ENCODE measurements at regions not wholly inside any gene's neighbourhood (a gene's known extent, or its start where the extent isn't known, plus 50 kb on each side); places are given as distances from the start of the nearest gene placed in this dataset.

- Histone ChIP-seq H3K4me3 (ENCODE audit: low read length) (no peak overlapping the region), H3K27me3 (ENCODE audit: low read depth, low read length) (no peaks in the 10 kb centered on the region), H3K9me3 (ENCODE audit: insufficient read depth, low read length) (no peaks in the 10 kb centered on the region), H2AFZ (ENCODE audit: low read depth, low read length) (no peak overlapping the region), H3K79me2 (ENCODE audit: low read length) (no peaks in the 10 kb centered on the region), H4K20me1 (ENCODE audit: insufficient read depth, low read length) (no peaks in the 10 kb centered on the region), H3K4me1 (ENCODE audit: low read length) (no peaks in the 10 kb centered on the region), H3K27ac (ENCODE audit: low read length) (no peak overlapping the region), H3K36me3 (replicated peaks; ENCODE audit: low read depth, low read length) (no peaks in the 10 kb centered on the region), H3K9ac (ENCODE audit: low read length) (no peak overlapping the region), H3K4me2 (ENCODE audit: low read length) (no peak overlapping the region)
- TF ChIP-seq EZH2phosphoT487 (IDR thresholded peaks at IDR 0.05; ENCODE audit: low read depth) (no peak), CTCF (IDR thresholded peaks at IDR 0.05; ENCODE audit: low read depth, low read length) (peak; percentile 48)
These were observed 71.7 kb upstream of the FRMD1 start for GRCh38 chr6:168150551-168151320.

- Histone ChIP-seq H3K27ac (ENCODE audit: low read length) (no peak overlapping the region), H2AFZ (ENCODE audit: low read depth, low read length) (no peak overlapping the region), H3K9me3 (ENCODE audit: insufficient read depth, low read length) (no peaks in the 10 kb centered on the region), H4K20me1 (ENCODE audit: insufficient read depth, low read length) (no peaks in the 10 kb centered on the region), H3K27me3 (ENCODE audit: low read depth, low read length) (peaks cover 3% of the 10 kb centered on the region; the same call in 1 of the 2 replicates), H3K4me2 (ENCODE audit: low read length) (no peak overlapping the region), H3K4me3 (ENCODE audit: low read length) (no peak overlapping the region), H3K36me3 (replicated peaks; ENCODE audit: low read depth, low read length) (no peaks in the 10 kb centered on the region), H3K79me2 (ENCODE audit: low read length) (no peaks in the 10 kb centered on the region), H3K9ac (ENCODE audit: low read length) (no peak overlapping the region), H3K4me1 (ENCODE audit: low read length) (no peaks in the 10 kb centered on the region)
- TF ChIP-seq CTCF (IDR thresholded peaks at IDR 0.05; ENCODE audit: low read depth, low read length) (no peak), EZH2phosphoT487 (IDR thresholded peaks at IDR 0.05; ENCODE audit: low read depth) (no peak)
These were observed 70.0 kb upstream of the FRMD1 start for GRCh38 chr6:168149015-168149414.

- Histone ChIP-seq H4K20me1 (ENCODE audit: insufficient read depth, low read length) (no peaks in the 10 kb centered on the region), H2AFZ (ENCODE audit: low read depth, low read length) (no peak overlapping the region), H3K27me3 (ENCODE audit: low read depth, low read length) (peaks cover 6% of the 10 kb centered on the region; the same call in 1 of the 2 replicates), H3K4me2 (ENCODE audit: low read length) (no peak overlapping the region), H3K36me3 (replicated peaks; ENCODE audit: low read depth, low read length) (no peaks in the 10 kb centered on the region), H3K4me3 (ENCODE audit: low read length) (no peak overlapping the region), H3K79me2 (ENCODE audit: low read length) (no peaks in the 10 kb centered on the region), H3K9me3 (ENCODE audit: insufficient read depth, low read length) (no peaks in the 10 kb centered on the region), H3K9ac (ENCODE audit: low read length) (no peak overlapping the region), H3K4me1 (ENCODE audit: low read length) (no peaks in the 10 kb centered on the region), H3K27ac (ENCODE audit: low read length) (no peak overlapping the region)
- TF ChIP-seq CTCF (IDR thresholded peaks at IDR 0.05; ENCODE audit: low read depth, low read length) (no peak), EZH2phosphoT487 (IDR thresholded peaks at IDR 0.05; ENCODE audit: low read depth) (no peak)
These were observed 69.3 kb upstream of the FRMD1 start for GRCh38 chr6:168148231-168148849.

- Histone ChIP-seq H3K4me3 (ENCODE audit: low read length) (no peak overlapping the region), H3K79me2 (ENCODE audit: low read length) (no peaks in the 10 kb centered on the region), H3K4me1 (ENCODE audit: low read length) (no peaks in the 10 kb centered on the region), H3K27me3 (ENCODE audit: low read depth, low read length) (peaks cover 6% of the 10 kb centered on the region; the same call in 1 of the 2 replicates), H4K20me1 (ENCODE audit: insufficient read depth, low read length) (no peaks in the 10 kb centered on the region), H3K9ac (ENCODE audit: low read length) (no peak overlapping the region), H3K27ac (ENCODE audit: low read length) (no peak overlapping the region), H3K36me3 (replicated peaks; ENCODE audit: low read depth, low read length) (no peaks in the 10 kb centered on the region), H2AFZ (ENCODE audit: low read depth, low read length) (no peak overlapping the region), H3K4me2 (ENCODE audit: low read length) (no peak overlapping the region), H3K9me3 (ENCODE audit: insufficient read depth, low read length) (no peaks in the 10 kb centered on the region)
- no peak for TF ChIP-seq EZH2phosphoT487 (IDR thresholded peaks at IDR 0.05; ENCODE audit: low read depth)
- TF ChIP-seq CTCF (IDR thresholded peaks at IDR 0.05; ENCODE audit: low read depth, low read length): no peak
These were observed 68.3 kb upstream of the FRMD1 start for GRCh38 chr6:168147205-168147738.
